Esophagus muscularis mucosa (tissue), 4 donors: ENCODE measurements at regions not wholly inside any gene's neighbourhood (a gene's known extent, or its start where the extent isn't known, plus 50 kb on each side); places are given as distances from the start of the nearest gene placed in this dataset.

Experiments
- DNase-seq: peaks from one replicate; pipeline ENCODE4 v3.0.0-alpha.2; 2017; ENCODE audit errors: extremely low spot score
- H3K27ac ChIP-seq, 4 donors: fragments of 200-600 bp; sonication (generic); replicated peaks in 1 of 4; 1 replicate in 3 of 4; 2 replicates in 1 of 4; pipeline ENCODE4 v1.5.1; 2016 to 2019; ENCODE audit warnings: mild to moderate bottlenecking in 1 of 4
- H3K27me3 ChIP-seq, 4 donors: fragments of 200-600 bp; sonication (generic); one replicate each; pipeline versions ENCODE4 v1.5.1 to v1.6.0; 2016 to 2019
- H3K36me3 ChIP-seq, 4 donors: fragments of 200-600 bp; sonication (generic); one replicate each; pipeline ENCODE4 v1.5.1; 2016 to 2019
- H3K4me1 ChIP-seq, 4 donors: fragments of 200-600 bp; sonication (generic); one replicate each; pipeline ENCODE4 v1.5.1; 2016 to 2019
- H3K4me3 ChIP-seq, 4 donors: fragments of 200-600 bp; sonication (generic); 1 replicate in 2 of 4; 2 replicates in 2 of 4; pipeline ENCODE4 v1.5.1; 2016 to 2019; ENCODE audit warnings: mild to moderate bottlenecking in 4 of 4, moderate library complexity in 1 of 4
- H3K9me3 ChIP-seq, 4 donors: fragments of 200-600 bp; sonication (generic); 1 replicate in 3 of 4; 2 replicates in 1 of 4; pipeline ENCODE4 v1.5.1; 2016 to 2019
- CTCF ChIP-seq, 3 experiments: fragments of 200-600 bp in 2 of 3; fragments of 450-650 bp in 1 of 3; sonication (generic) in 2 of 3; IDR thresholded peaks; one replicate each; pipeline ENCODE4 v1.5.1; 2017 to 2019; ENCODE audit warnings: antibody characterized with exemption in 3 of 3, mild to moderate bottlenecking in 2 of 3, moderate library complexity in 1 of 3
- EP300 ChIP-seq: sonication (generic); formaldehyde crosslinking; IDR thresholded peaks from one replicate; pipeline ENCODE4 v1.6.1; 2017; ENCODE audit warnings: antibody characterized with exemption
- POLR2A ChIP-seq: fragments of 450-650 bp; IDR thresholded peaks from one replicate; pipeline ENCODE4 v1.6.1; 2017; ENCODE audit warnings: antibody characterized with exemption, moderate library complexity, mild to moderate bottlenecking, low read depth
- POLR2AphosphoS5 ChIP-seq, 2 donors: sonication (generic); formaldehyde crosslinking; IDR thresholded peaks; one replicate each; pipeline ENCODE4 v1.6.1; 2017; ENCODE audit warnings: antibody characterized with exemption in 2 of 2
- WGBS: methylation state at CpG from one replicate; pipeline ENCODE4 v1.1.5; 2018; 5-methylcytosine and 5-hydroxymethylcytosine counted together
- intact Hi-C: fragments of 100-400 bp; cut with DNase I; formaldehyde crosslinking; loops from one replicate; pipeline ENCODE4 v1.15.1; 2023

GRCh38 chr5:117763271-117763670, 1188.6 kb upstream of the SEMA6A start:
- Histone ChIP-seq H3K27ac (no peak overlapping the region), H3K27me3 (no peaks in the 10 kb centered on the region), H3K4me3 (no peak overlapping the region), H3K9me3 (no peaks in the 10 kb centered on the region), H3K36me3 (no peaks in the 10 kb centered on the region), H3K4me1 (no peaks in the 10 kb centered on the region)
- WGBS: 86% methylated on average over 3 of the region's 3 CpGs
- intact Hi-C loops: no loop called here
- TF ChIP-seq CTCF (IDR thresholded peaks at IDR 0.05): no peak
- no peak for TF ChIP-seq POLR2AphosphoS5 (IDR thresholded peaks at IDR 0.05)
- no peak for TF ChIP-seq EP300
- no peak for TF ChIP-seq POLR2A
- DNase-seq: no peak

GRCh38 chr5:117761186-117761585, 1186.6 kb upstream of the SEMA6A start:
- no peaks in the 10 kb centered on the region for H3K4me1 ChIP-seq
- TF ChIP-seq EP300: no peak
- no peak for TF ChIP-seq POLR2AphosphoS5 (IDR thresholded peaks at IDR 0.05)
- TF ChIP-seq POLR2A: no peak
- TF ChIP-seq CTCF (IDR thresholded peaks at IDR 0.05): no peak
- no peaks in the 10 kb centered on the region for H3K36me3 ChIP-seq
- no peaks in the 10 kb centered on the region for H3K9me3 ChIP-seq
- no peak for DNase-seq
- intact Hi-C loops: no loop called here
- 63% methylated on average over 2 of the region's 2 CpGs for WGBS
- no peak overlapping the region for H3K27ac ChIP-seq
- no peaks in the 10 kb centered on the region for H3K27me3 ChIP-seq
- H3K4me3 ChIP-seq: peak overlapping the region; percentile 11 to 27 (median 22)

DNA sequence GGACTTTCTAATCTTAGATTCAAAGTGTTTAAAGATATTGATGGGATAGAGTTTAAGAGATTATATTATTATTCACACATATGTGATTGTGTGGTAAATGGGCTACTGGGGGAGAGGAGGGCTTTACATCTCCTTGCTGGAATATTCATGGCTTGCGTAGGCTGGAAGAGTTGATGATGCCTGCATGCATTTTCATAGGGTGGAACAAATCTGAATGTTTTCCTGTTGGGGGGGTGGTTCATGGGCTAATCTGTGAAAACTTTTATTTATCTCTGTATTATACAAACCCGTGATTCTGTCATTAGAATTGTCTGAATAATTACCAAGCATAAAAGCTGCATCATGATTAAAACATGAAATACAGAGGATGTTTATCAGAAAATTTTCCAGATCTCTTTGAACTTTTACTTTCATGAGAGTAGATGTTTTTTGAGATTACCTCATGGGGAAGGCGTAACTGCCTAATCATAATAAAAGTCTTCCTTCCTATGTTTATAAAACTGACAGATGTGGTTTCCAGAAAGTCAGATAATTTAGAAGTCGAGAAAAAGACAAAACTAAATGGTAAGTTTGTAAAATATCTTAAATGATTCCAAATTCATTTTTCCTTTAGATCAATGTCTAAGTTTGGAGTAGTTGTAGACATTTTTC, 1185.4 kb upstream of the SEMA6A start:
- TF ChIP-seq POLR2A (no peak), POLR2AphosphoS5 (IDR thresholded peaks at IDR 0.05) (no peak), CTCF (IDR thresholded peaks at IDR 0.05) (no peak), EP300 (no peak)
- intact Hi-C loops: no loop called here

DNA sequence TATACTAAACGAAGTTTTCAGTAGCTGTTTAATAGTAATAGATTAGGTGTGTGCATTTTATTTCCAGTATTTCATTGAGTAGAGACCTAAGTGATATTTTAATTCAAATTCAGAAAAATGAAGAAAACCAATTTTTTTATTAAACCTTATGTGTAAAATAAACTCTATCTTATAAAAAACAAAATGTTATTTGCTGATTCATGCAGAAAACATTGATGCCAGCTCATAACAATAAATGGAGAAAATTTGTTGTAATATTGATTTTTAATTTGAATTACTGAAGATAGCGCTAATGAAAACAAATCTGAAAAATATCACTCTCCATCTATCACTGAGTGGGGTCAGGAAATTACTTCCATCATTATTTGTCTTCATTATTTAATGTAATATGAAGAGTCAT, 1177.8 kb upstream of the SEMA6A start:
- no peak overlapping the region for H3K27ac ChIP-seq
- DNase-seq: no peak
- 83% methylated on average over 2 of the region's 2 CpGs for WGBS

More for the DNA sequence above, 1185.4 kb upstream of the SEMA6A start:
- WGBS: 51% methylated on average over 4 of the region's 4 CpGs
- Histone ChIP-seq H3K27ac (no peak overlapping the region), H3K4me1 (no peaks in the 10 kb centered on the region), H3K27me3 (no peaks in the 10 kb centered on the region), H3K4me3 (peak overlapping the region in 3 of 4 donors; percentile 11 to 27 (median 24)), H3K9me3 (no peaks in the 10 kb centered on the region), H3K36me3 (no peaks in the 10 kb centered on the region)
- DNase-seq: no peak

DNA sequence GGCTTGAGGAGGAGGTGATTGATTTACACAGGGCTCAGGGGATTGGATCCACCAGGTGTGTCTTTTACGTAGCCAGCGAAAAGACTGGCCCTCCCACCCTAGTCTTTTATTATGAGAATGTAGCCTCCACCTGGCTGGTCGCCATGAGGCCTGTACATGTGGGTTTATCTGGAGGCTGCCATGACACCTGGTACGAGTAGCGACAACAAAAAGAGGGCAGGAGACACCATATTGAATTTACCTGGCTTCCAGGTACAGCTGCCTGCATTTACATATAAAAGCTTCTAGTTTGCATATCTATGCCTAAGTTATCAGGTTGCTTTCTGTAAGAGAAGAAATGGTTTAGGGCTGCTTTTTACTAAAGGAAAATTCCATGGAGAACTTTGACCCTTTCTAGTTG, 1173.7 kb upstream of the SEMA6A start:
- no peak overlapping the region for H3K27ac ChIP-seq
- 92% methylated on average over 5 of the region's 5 CpGs for WGBS
- H3K9me3 ChIP-seq: no peaks in the 10 kb centered on the region
- no peak overlapping the region for H3K4me3 ChIP-seq
- H3K27me3 ChIP-seq: no peaks in the 10 kb centered on the region
- TF ChIP-seq CTCF (IDR thresholded peaks at IDR 0.05) (no peak), POLR2A (no peak), POLR2AphosphoS5 (IDR thresholded peaks at IDR 0.05) (no peak), EP300 (no peak)
- intact Hi-C loops: no loop called here
- no peak for DNase-seq
- H3K4me1 ChIP-seq: no peaks in the 10 kb centered on the region
- no peaks in the 10 kb centered on the region for H3K36me3 ChIP-seq

More for the DNA sequence above, 1177.8 kb upstream of the SEMA6A start:
- Histone ChIP-seq H3K4me1 (no peaks in the 10 kb centered on the region), H3K27me3 (no peaks in the 10 kb centered on the region), H3K36me3 (no peaks in the 10 kb centered on the region), H3K9me3 (no peaks in the 10 kb centered on the region), H3K4me3 (no peak overlapping the region)
- intact Hi-C loops: no loop called here
- TF ChIP-seq EP300 (no peak), POLR2A (no peak), POLR2AphosphoS5 (IDR thresholded peaks at IDR 0.05) (no peak)
